ENCODE measurements at regions not wholly inside any gene's neighbourhood (a gene's known extent, or its start where the extent isn't known, plus 50 kb on each side); places are given as distances from the start of the nearest gene placed in this dataset.

GRCh38 chr6:21967056-21967974 is 329.5 kb downstream of the PRL start:
- Histone ChIP-seq H3K36me3 (no peaks in the 10 kb centered on the region), H3K27me3 (no peaks in the 10 kb centered on the region), H3K4me1 (peaks cover 5 to 13% (median 9%) of the 10 kb centered on the region in 4 donors), H3K9me3 (no peaks in the 10 kb centered on the region), H3K4me3 (no peak overlapping the region), H3K27ac (replicated peaks in 1 of 4) (no peak overlapping the region)
- peak in 1 of 3 experiments; percentile 7 for TF ChIP-seq CTCF (IDR thresholded peaks at IDR 0.05)
- TF ChIP-seq POLR2AphosphoS5 (IDR thresholded peaks at IDR 0.05) = no peak
- intact Hi-C loops (cut with DNase I) = no loop called here
- DNase-seq (ENCODE audit: extremely low spot score) = no peak
- 84% methylated on average over 9 of the region's 9 CpGs for WGBS

DNA sequence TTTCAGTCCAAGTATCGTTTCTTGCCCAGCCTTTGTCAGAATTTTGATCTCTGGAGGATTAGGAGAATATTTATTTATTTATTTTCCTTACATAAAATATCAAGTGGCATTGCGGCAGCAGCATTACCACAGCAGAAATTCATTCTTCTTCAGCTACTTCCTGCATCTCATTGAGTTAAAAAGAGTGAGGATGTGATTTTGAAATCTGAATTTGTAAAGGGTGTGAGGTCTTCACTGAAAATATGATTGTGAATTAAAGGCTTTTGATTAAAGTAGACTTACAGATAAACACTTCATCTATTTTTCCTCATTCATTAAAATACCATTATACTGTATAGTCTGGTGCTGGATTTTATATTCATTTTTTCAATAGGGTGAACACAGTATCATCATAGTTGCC is 328.4 kb downstream of the PRL start:
- H3K36me3 ChIP-seq = no peaks in the 10 kb centered on the region
- intact Hi-C loops (cut with DNase I) = no loop called here
- TF ChIP-seq POLR2AphosphoS5 (IDR thresholded peaks at IDR 0.05) (no peak), POLR2A (IDR thresholded peaks at IDR 0.05; ENCODE audit: low read depth) (no peak), EP300 (IDR thresholded peaks at IDR 0.05) (no peak), CTCF (IDR thresholded peaks at IDR 0.05) (no peak)
- H3K4me3 ChIP-seq = no peak overlapping the region
- H3K27ac ChIP-seq (replicated peaks in 1 of 4) = no peak overlapping the region
- H3K4me1 ChIP-seq = peaks cover 5 to 13% (median 9%) of the 10 kb centered on the region in 4 donors
- DNase-seq (ENCODE audit: extremely low spot score) = no peak
- WGBS = 76% methylated on average over 2 of the region's 2 CpGs
- H3K27me3 ChIP-seq = no peaks in the 10 kb centered on the region
- no peaks in the 10 kb centered on the region for H3K9me3 ChIP-seq

DNA sequence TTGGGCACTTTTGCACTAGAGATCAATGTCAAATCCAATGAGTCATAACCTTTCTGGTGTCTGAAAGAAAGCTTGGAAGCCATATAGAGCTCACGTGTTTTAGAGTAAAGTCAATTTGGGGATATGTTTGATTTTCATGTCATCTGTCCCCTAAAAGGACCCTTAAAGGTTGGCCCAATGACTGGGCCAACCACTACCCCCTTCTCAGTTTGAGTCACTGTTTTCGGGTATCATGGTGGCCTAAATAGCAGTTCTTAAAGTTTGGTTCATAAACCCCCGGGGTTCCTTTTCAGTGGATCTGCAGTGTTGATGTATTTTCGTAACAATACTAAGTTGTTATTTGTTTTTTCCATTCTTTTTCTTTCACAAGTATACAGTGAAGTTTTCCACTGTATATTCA is 327.6 kb downstream of the PRL start:
- Histone ChIP-seq H3K4me1 (peaks cover 5 to 13% (median 7%) of the 10 kb centered on the region in 4 donors), H3K27me3 (no peaks in the 10 kb centered on the region), H3K36me3 (no peaks in the 10 kb centered on the region), H3K27ac (replicated peaks in 1 of 4) (no peak overlapping the region), H3K9me3 (no peaks in the 10 kb centered on the region), H3K4me3 (no peak overlapping the region)
- no peak for TF ChIP-seq POLR2A (IDR thresholded peaks at IDR 0.05; ENCODE audit: low read depth)
- TF ChIP-seq POLR2AphosphoS5 (IDR thresholded peaks at IDR 0.05) = no peak
- no peak for DNase-seq (ENCODE audit: extremely low spot score)
- intact Hi-C loops (cut with DNase I) = no loop called here
- 91% methylated on average over 4 of the region's 4 CpGs for WGBS

- no peak overlapping the region for H3K4me3 ChIP-seq
- H3K27me3 ChIP-seq = no peaks in the 10 kb centered on the region
- no peak overlapping the region for H3K27ac ChIP-seq (replicated peaks in 1 of 4)
- TF ChIP-seq CTCF (IDR thresholded peaks at IDR 0.05) = no peak
- TF ChIP-seq EP300 (IDR thresholded peaks at IDR 0.05) = no peak
- H3K4me1 ChIP-seq = peaks cover 0 to 13% (median 6%) of the 10 kb centered on the region in 4 donors
- H3K9me3 ChIP-seq = no peaks in the 10 kb centered on the region
- DNase-seq (ENCODE audit: extremely low spot score) = no peak
- 63% methylated on average over 9 of the region's 9 CpGs for WGBS
- intact Hi-C loops (cut with DNase I) = no loop called here
- no peaks in the 10 kb centered on the region for H3K36me3 ChIP-seq
Measured at GRCh38 chr6:21970569-21971300, 326.1 kb downstream of the PRL start.

DNA sequence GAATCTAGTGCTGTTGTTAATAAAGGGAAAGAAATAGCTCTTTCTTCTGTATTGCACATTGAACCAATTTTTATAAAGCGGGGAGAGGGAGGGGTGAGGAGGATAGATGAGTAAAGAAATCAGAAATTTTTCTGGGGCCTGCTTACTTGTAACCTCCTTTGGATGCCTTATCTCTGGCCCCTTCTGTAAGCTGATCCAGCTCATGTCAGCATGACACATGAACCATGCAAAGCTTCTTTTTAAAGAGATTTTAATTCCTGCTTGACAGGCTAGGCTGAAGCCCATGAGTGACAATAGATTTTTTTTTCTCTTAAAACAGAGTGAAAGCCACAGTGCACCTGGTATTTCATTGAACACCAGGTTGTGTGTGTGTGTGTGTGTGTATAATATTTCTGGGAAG is 325.3 kb downstream of the PRL start:
- intact Hi-C loops (cut with DNase I) = no loop called here
- H3K27ac ChIP-seq (replicated peaks in 1 of 4) = no peak overlapping the region
- TF ChIP-seq POLR2A (IDR thresholded peaks at IDR 0.05; ENCODE audit: low read depth) = no peak
- no peak for TF ChIP-seq EP300 (IDR thresholded peaks at IDR 0.05)
- no peaks in the 10 kb centered on the region for H3K9me3 ChIP-seq
- H3K4me3 ChIP-seq = no peak overlapping the region
- no peaks in the 10 kb centered on the region for H3K27me3 ChIP-seq
- H3K36me3 ChIP-seq = no peaks in the 10 kb centered on the region
- H3K4me1 ChIP-seq = peaks cover 0 to 13% (median 6%) of the 10 kb centered on the region in 4 donors
- no peak for DNase-seq (ENCODE audit: extremely low spot score)
- 100% methylated on average over 1 of the region's 1 CpG for WGBS

Data from esophagus muscularis mucosa (tissue), 4 donors.